ENCODE measurements at regions not wholly inside any gene's neighbourhood (a gene's known extent, or its start where the extent isn't known, plus 50 kb on each side); places are given as distances from the start of the nearest gene placed in this dataset.
"Not testable (repeated sequence)": the region's sequence is repeated elsewhere in the genome, so short reads cannot be mapped to it uniquely, and the experiment has no call there.

DNA sequence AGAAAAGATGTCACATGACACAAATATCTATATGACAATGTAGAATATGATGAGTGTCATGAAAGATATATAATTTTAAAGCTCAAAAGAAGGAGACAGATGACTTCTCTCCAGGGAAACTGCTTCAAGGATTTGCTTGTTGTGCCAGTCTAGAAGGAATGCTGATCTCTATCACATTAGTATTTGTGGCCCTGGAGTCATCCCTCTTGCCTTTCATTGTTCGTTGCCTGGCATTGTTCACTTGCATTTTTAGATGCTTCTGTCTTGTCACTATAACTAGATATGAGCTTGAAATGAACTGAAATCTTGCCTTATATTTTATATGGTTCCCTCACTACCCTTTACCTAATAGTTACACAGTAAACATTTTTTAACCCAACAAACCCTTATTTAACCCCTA, 207.5 kb downstream of the ZNF608 start:
- no peak for DNase-seq

DNA sequence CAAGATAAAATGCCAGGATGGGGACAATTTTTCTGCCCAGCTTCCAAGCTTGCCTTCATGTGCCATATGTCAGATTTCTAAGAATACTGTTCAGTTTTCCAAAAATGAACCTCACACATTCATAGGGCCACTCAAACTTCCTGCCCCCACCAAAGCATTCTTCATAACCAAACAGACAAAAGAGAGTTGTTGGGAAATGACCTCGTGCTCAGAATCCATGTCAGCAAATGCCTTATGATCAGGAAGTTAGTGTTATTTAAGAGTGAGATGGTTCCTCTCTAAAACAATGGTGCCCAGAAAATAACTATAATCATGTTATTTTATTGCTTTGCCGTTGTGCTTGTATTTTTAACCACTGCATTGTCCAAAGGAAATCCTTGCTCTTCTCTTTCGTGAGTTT, 208.2 kb downstream of the ZNF608 start:
- no peak for DNase-seq

DNA sequence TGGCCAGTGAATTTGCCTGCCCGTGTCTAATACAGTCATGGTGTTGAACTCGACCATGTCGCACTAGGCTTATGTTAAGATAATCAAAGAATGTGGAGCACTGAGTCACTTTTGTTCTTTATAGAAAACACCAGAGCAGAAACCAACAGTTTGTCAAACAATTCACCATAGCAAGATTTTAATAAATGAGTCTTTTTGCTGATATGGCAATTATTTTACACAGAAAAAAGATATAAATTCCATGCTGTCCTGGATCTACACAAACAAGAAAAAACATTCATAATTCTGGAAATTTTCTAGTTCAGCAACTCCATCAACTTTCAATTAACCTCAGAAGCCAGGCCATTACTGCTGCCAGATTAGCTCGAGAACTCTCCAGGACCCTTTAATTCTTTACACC, 208.9 kb downstream of the ZNF608 start:
- DNase-seq = no peak

DNA sequence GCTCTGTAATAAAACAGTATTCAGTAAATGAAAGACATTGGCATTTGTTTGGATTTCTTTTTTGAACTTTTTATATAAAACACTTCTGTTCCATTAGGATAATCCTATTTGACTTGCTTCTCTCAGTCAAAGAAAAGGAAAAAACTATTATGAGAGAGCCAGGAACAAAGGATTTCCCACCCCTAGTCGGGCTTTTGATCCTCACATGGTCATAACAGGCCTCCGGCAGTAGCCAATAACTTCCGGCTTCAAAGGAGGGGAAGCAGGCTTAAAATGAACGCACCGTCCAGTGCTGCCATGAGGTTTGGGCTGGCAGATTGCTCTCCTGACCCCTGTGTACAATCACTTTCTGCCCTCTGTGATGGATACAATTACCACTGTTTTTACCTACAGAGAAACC, 209.3 kb downstream of the ZNF608 start:
- no peak for DNase-seq

DNA sequence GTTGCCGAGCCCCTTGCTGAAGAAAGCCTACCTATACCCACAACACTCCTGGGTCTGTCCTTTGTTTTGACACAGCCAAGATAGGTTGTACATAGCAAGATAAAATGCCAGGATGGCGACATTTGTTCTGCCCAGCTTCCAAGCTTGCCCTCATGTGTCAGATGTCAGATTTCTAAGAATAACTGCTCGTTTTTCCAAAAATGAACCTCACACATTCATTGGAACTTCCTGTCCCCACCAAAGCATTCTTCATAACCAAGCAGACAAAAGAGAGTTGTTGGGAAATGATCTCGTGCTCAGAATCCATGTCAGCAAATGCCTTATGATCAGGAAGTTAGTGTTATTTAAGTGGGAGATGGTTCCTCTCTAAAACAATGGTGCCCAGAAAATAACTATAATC, 210.1 kb downstream of the ZNF608 start:
- no peak for DNase-seq

DNA sequence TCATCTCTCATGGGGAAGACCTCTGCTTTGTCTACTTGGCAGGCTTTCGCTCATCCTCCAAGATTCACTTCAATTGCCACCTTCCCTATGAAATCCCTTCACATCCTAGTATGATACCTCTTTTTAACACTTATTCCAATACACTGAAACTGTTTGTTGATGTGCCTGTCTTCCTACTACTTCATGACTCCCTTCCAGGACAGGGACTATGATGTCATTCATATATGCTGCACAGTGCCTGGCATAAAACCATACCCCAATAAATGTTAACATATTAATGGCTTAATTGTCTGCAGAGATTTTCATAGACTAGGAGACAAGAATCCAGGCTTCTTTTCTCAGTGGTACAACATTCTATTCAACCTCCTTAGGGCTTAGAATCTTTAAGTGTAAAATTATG, 215.5 kb downstream of the ZNF608 start:
- no peak for DNase-seq

DNA sequence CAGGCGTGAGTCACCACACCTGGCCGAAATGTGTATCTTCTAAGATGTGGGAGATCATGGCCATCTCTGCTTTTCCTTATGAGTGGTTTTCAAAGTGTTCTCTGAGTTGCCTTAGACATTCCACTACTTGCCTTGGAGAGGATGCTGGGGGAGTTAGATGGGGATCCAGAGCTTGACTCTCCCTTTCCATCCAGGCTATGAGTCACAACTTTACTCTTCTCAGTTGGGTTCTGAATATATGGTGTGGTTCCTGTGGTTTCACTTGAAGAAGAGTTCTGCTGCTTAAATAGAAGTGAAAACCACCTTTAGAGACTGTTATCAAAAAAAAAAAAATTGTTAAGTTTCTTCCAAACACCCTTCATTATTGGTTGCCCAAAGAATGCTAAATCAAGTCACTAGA, 217.6 kb downstream of the ZNF608 start:
- DNase-seq = no peak

DNA sequence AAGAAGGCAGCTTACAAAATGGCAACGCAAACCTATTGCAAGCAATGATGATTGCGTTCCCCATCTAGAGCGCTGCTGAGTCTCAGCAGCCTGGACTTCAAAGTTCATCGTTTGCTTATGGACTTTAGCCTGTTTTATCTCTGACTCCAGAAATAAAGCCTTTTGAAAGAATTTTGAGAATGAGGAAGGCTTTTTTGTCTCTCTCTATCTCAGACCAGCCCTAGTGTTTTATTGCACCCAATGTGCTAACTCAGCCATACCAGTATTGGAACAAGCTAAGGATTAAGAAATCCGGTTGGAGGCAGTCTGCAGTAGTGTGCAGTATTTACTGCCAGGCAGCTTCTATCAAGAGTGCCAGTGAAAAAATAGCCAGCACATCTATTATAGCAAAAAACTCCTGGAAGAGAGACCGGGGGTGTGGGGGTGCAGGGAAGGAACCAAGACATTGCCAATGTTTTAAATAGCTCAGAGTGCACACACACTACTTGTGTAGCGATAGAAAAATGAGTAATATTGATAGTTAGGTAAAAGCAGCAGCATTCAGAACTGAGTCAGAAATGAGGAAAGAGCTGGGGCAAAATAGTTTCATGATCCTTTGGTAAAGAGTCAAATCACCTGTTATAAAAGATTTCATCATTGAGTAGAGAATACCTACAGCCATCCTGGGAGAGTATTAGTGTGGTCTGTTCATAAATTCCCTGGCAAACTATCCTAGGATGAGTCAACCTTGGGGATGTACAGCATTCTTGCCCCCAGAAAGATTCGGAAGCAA, 219.0 kb downstream of the ZNF608 start:
- peak; percentile 40 for DNase-seq

DNA sequence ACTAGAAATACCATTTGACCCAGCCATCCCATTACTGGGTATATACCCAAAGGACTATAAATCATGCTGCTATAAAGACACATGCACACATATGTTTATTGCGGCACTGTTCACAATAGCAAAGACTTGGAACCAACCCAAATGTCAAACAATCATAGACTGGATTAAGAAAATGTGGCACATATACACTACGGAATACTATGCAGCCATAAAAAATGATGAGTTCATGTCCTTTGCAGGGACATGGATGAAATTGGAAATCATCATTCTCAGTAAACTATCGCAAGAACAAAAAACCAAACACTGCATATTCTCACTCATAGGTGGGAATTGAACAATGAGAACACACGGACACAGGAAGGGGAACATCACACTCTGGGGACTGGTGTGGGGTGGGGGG, 220.4 kb downstream of the ZNF608 start:
- DNase-seq = not testable (repeated sequence)

DNA sequence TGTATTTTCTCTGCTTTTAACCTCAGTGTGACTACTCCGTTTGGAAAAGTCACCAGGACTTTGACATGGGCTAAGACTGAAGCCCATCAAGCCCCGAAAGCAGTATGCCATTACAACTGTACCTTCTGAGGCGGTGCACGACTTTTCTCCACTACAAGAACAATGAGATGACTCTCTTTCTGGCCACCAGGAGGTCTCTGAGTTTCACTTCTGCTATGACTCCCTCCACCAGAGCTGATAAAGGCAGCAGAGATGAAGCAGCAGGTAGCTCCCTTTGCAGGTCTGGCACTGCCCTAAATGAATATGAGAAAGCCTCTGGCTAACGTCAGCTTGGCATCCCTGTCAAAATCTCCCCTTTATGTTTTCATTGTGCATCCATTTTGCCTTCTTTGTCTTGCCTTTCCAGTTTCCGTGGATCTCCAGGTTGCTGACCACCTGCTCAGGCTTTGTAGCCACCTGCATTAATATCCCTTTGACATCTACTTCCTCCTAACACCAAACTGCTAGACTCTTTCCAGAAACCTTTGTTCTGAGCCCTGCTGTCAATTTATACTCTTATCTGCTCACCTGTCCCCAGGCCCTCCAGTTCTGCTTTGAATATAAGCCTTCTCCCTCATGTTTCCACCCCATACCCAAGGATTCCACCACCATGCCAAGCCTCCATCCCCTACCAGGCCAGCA, 221.7 kb downstream of the ZNF608 start:
- DNase-seq = peak; percentile 57

DNA sequence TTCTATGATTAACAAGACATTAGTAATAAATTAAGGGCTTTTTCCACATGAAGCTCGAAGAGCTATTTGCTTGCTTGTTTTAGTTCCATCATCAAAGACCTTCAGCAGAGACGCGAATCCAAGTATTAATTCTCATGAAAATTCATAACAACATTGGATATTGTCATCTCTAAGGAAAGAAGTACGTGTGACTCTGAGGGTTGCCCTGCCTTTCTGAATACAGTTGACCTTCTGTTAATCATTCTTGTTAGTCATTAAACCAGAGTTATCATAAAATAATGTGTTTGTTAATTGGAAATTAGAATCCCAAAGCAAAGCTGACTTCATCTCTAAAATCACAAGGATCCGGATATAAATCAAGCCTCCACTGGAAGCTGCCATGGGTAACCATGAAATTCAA, 222.5 kb downstream of the ZNF608 start:
- DNase-seq = no peak

DNA sequence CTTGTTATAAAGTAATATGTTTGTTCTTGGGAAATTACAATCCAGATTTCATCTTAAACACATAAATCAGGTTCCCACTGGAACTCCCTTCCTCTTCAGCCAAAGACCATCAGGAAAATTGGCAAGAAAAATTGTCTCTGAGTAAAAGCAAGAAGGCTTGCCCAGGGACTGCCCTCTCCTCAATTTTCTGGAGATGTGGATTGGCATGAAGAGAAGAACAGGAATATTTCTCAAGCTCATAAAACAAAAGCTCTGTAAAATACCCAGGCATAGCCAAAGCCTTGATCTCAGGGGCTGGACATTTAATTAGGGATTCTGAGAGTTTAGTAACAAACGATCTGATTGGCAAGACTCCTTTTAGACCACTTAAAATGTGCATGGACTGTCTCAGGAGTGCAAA, 223.4 kb downstream of the ZNF608 start:
- DNase-seq = no peak

DNA sequence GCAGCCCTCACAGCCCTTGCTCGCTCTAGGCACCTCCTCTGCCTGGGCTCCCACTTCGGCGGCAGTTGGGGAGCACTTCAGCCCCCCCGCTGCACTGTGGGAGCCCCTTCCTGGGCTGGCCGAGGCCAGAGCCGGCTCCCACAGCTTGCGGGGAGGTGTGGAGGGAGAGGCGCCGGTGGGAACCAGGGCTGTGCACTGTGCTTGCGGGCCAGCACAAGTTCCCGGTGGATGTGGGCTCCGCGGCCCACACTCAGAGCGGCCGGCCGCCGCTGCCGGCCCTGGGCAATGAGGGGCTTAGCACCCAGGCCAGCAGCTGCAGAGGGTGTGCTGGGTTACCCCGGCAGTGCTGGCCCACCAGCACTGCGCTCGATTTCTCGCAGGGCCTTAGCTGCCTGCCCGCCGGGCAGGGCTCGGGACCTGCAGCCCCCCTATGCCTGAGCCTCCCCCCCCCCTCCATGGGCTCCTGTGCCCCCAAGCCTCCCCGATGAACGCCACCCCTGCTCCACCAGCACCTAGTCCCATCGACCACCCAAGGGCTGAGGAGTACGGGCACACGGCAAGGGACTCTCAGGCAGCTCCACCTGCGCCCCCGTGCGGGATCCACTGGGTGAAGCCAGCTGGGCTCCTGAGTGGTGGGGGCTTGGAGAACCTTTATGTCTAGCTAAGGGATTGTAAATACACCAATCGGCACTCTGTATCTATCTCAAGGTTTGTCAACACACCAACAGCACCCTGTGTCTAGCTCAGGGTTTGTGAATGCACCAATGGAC, 224.8 kb downstream of the ZNF608 start:
- DNase-seq = no peak

DNA sequence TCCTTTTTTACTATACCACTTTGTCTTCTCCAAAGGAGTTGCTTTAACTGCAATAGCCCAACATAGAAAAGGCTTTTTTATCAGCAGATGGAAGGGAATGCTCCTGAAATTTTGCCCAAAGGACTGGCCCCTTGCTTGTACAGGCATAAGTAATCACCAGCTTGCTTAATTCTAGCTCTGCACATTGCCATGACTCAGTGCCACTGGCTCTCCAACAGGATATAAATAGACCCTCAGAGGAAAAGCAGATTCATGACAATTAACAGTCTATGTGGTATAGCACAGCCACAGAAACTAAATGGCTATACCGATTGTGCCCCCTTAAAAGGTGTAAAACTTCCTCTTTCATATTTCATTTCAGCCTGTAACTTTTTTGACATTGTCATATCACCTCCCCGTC, 227.0 kb downstream of the ZNF608 start:
- no peak for DNase-seq

DNA sequence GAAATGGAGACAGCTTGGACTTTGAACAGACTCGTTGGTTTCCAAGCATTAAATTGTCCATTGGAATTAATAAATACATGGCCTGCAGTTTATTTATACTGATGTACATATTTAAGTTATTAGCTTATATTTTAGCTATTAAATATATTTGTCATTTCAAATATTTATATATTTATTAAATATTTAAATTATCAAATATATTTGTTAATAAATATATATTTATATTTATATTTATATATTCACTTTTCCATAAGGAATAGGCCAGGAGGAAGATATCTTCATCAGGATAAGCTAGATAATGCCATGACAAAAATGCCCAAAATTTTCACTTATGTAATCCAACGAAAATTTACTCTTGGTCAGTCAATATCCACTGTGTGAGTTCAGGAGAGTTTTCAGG, 229.9 kb downstream of the ZNF608 start:
- DNase-seq = no peak

DNA sequence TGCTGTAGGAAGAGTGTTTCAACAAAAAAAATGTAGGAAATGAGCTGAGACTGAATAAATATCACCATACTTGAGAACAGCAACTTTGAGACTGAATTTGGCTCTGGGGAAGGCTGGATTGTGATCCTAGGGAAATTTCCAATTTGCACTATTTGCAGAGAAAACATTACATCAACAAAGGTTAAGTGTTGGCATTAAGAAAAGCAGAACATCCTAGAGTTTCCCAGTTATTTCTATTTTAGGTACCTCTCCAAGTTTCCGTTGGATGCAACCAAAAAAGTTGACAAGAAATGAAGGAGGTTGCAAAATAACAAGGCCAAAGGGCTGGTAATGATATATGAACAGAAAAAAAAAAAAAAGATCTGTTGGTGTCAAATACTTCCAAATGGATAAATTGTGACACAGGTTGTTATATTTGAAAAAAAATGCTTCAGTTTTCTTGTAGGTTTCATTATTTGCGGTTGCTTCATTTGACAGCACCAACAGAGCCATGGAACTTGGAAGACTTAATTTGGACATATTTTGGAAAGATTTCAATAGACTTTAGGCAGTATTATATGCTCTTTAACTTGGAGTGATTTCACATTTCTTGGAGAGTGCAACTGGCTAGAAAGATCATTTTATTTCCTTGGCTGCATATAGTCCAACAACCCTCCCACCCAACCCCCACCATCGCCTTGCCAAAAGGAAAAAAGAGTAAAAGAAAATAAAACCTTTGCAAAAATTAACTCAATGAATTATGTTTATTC, 230.8 kb downstream of the ZNF608 start:
- peak; percentile 55 for DNase-seq

DNA sequence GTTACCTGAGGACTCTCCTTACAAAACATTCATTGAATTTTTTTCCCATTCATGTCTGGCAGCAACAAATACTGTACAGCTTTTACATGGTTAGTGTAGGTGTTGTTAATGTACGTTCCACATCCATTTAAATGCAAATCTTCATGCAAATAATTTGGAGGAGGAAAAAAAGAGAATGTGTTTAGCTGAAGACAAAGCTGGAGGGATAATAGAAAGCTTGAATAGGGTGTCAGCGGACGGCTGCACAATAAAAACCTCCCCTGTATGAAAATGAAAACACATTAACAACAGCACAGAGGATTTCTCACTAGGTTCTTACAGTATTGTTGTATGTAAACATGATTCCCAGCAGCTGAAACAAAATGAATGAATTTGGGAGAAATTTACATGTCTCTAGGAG, 231.5 kb downstream of the ZNF608 start:
- no peak for DNase-seq

DNA sequence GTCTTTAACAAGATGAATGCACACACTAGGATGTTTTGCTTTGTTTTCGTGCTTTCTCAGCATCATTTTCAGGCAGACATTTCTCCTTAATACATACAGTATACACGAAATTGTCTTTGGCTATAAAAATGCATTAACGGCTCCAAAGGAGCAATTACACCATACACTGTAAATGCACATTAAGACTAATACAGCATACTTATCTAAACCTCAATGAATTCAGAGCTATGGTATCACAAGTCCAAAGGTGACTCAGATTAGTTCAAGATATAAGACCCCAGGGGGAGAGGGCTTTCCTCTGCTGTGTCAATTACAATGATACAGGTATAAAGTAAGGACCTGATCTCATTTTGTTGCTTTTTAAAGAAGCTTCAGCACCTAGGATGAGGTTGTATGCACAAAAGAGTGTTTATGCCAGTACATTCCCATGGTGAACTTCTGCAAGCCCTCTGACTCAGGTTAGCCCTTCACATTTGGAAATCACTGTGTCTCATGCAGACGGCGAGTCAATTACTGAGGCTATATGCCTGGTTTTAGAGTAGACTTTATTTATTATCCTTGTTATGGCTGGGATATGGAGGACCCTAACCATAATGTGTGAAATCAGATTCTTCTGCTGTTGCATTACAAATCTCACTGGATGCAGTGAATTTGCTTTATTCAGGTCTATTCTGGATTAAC, 233.3 kb downstream of the ZNF608 start:
- peak; percentile 4 for DNase-seq

DNA sequence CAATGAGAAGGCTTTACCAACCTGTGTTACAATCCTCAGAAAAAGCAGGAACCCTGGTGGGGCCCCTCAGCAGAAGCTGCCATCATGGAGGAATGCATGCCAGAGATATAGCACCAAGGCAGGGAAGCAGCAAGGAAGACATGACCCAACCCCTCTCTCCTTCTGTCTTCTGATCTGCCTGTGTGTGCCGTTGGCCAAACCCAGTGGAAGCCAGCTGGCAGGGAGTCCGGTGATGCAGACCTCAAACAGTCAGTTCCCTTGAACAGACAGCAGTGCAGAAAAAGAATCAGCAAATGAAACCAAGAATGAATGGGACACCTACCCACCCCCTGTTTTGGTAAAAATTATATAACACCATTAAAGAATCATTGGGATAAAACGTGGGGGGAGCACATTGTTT, 234.2 kb downstream of the ZNF608 start:
- no peak for DNase-seq

DNA sequence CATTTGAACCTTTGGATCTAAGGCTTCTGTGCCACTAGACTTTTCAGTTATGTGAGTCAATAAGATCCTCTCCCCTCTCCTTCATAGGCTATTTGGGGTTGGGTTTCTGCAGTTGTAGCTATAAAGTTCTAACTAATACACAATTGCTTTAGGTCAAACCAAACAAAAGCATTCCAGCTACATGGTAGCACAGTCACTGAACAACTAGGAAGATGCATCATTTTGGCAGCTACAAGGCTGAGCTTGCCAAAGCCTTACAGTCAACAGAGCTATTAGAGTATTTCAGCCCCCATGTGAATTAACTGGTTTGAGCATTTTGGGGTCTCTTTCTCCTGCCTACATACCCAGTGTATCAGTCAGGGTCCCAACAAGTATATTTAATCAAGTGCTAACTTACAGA, 234.6 kb downstream of the ZNF608 start:
- DNase-seq = no peak

DNA sequence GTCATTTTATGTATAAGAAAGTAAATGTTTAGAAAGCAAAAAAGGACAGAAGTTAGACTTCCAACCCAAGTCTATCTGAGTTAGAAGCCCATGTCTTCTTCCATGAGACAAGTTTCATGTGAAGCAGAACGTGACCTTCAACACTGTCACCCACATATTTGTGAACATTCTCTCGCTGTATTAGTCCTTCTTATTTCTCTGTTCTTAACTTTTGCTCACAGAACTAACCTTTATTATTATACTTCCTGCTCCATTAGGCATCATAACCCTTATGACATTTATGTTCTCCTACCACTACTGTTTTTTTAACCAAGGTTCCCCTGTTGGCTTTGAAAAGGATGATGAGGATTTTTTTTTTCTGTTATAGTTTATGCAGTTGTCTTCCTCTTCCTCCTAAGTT, 238.8 kb downstream of the ZNF608 start:
- DNase-seq = no peak

DNA sequence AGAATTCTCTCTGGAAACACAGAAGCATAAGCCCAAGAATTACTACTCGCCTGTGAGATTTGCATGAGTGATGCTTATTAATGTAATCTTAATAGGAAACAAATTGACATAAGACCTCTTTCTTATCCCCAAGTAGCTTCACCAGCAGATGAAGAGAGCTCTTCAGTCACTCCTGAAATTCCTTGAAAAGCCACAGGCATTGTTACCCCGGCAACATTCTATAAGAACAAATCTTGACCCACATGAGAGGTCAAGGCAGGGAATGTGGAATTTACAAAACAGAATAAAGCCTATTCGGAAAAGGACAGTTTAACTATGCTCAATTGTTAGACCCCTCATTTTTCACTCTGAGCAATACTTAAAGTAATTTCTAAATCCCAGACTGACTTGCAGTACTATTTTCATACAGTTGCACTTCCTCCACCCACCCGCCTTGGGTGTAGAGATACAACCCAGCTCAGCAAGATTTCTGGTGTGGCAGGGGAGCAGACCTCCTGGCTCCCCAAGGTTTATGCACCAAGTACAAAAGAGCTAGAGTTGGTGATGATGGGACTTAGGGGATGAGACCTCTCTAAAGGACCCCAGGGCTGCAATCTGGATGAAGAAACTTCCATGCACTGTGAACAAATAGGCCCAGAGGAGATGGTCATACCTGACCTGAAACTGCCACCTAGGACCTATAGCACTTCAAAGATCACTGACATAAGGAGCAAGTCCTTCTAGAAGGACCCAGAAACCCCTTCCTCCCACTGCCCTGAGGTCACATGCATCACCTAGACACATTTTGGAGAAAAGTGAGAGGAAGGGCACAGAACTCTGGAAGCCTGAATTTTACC, 242.1 kb downstream of the ZNF608 start:
- peak; percentile 12 for DNase-seq
